WERI-Rb-1 (cell line): ENCODE measurements at regions not wholly inside any gene's neighbourhood (a gene's known extent, or its start where the extent isn't known, plus 50 kb on each side); places are given as distances from the start of the nearest gene placed in this dataset.

Experiments
- DNase-seq: peaks from one replicate; pipeline ENCODE4 v3.0.0-alpha.2; 2020
- H3K27ac ChIP-seq: fragments of 250-450 bp; sonication (Bioruptor Pico); 2 replicates; pipeline ENCODE4 v1.5.1; 2020; ENCODE audit warnings: mild to moderate bottlenecking, moderate library complexity
- H3K27me3 ChIP-seq: fragments of 250-450 bp; sonication (Bioruptor Pico); 2 replicates; pipeline ENCODE4 v1.5.1; 2021; ENCODE audit warnings: mild to moderate bottlenecking, low read depth, moderate library complexity; ENCODE audit not compliant: insufficient read depth, severe bottlenecking
- H3K36me3 ChIP-seq: fragments of 250-450 bp; sonication (Bioruptor Pico); 2 replicates; pipeline ENCODE4 v1.5.1; 2020; ENCODE audit warnings: mild to moderate bottlenecking, moderate library complexity
- H3K4me3 ChIP-seq: 2 replicates; pipeline ENCODE4 v1.5.1; 2011; ENCODE audit warnings: low read depth, mild to moderate bottlenecking, control low read depth, low read length
- H3K9me3 ChIP-seq: fragments of 250-450 bp; sonication (Bioruptor Pico); 2 replicates; pipeline ENCODE4 v1.5.1; 2021; ENCODE audit warnings: mild to moderate bottlenecking, moderate library complexity; ENCODE audit not compliant: severe bottlenecking
- CTCF ChIP-seq: IDR thresholded peaks from 2 replicates; pipeline ENCODE4 v1.5.1; 2011; ENCODE audit warnings: low read depth, mild to moderate bottlenecking, control low read depth, inconsistent platforms, low read length

GRCh38 chr11:82365351-82365750, 368.3 kb downstream of the FAM181B start:
- Histone ChIP-seq H3K27me3 (no peaks in the 10 kb centered on the region), H3K36me3 (no peaks in the 10 kb centered on the region), H3K27ac (no peak overlapping the region), H3K9me3 (no peaks in the 10 kb centered on the region), H3K4me3 (no peak overlapping the region)
- no peak for DNase-seq
- no peak for TF ChIP-seq CTCF

- no peak for TF ChIP-seq CTCF
- DNase-seq: no peak
- Histone ChIP-seq H3K27ac (no peak overlapping the region), H3K4me3 (no peak overlapping the region), H3K9me3 (no peaks in the 10 kb centered on the region), H3K36me3 (no peaks in the 10 kb centered on the region), H3K27me3 (no peaks in the 10 kb centered on the region)
Observed at GRCh38 chr11:82356316-82356715, 377.3 kb downstream of the FAM181B start.

GRCh38 chr11:82355313-82355823, 378.3 kb downstream of the FAM181B start:
- no peak for TF ChIP-seq CTCF
- DNase-seq: no peak
- no peak overlapping the region for H3K4me3 ChIP-seq
- no peak overlapping the region for H3K27ac ChIP-seq
- no peaks in the 10 kb centered on the region for H3K36me3 ChIP-seq
- no peaks in the 10 kb centered on the region for H3K9me3 ChIP-seq
- no peaks in the 10 kb centered on the region for H3K27me3 ChIP-seq

- Histone ChIP-seq H3K4me3 (no peak overlapping the region), H3K27ac (no peak overlapping the region)
- no peak for TF ChIP-seq CTCF
Observed at GRCh38 chr11:82326853-82327252, 406.8 kb downstream of the FAM181B start.

GRCh38 chr11:82321206-82321605, 412.5 kb downstream of the FAM181B start:
- H3K4me3 ChIP-seq: no peak overlapping the region
- H3K27me3 ChIP-seq: no peaks in the 10 kb centered on the region
- H3K27ac ChIP-seq: no peak overlapping the region
- no peaks in the 10 kb centered on the region for H3K9me3 ChIP-seq
- H3K36me3 ChIP-seq: no peaks in the 10 kb centered on the region
- no peak for TF ChIP-seq CTCF
- no peak for DNase-seq

More at GRCh38 chr11:82326853-82327252, 406.8 kb downstream of the FAM181B start:
- Histone ChIP-seq H3K9me3 (no peaks in the 10 kb centered on the region), H3K36me3 (no peaks in the 10 kb centered on the region), H3K27me3 (no peaks in the 10 kb centered on the region)
- no peak for DNase-seq

- Histone ChIP-seq H3K4me3 (no peak overlapping the region), H3K9me3 (no peaks in the 10 kb centered on the region), H3K27me3 (no peaks in the 10 kb centered on the region), H3K36me3 (no peaks in the 10 kb centered on the region), H3K27ac (no peak overlapping the region)
- DNase-seq: peak; percentile 64
- peak; percentile 70 for TF ChIP-seq CTCF
Observed at GRCh38 chr11:82315093-82315492, 418.6 kb downstream of the FAM181B start.
